Activated CD4-positive, alpha-beta T cell treated with anti-CD3 and anti-CD28 coated beads for 48 hours (primary cell): ENCODE measurements at regions not wholly inside any gene's neighbourhood (a gene's known extent, or its start where the extent isn't known, plus 50 kb on each side); places are given as distances from the start of the nearest gene placed in this dataset.

Experiments
- DNase-seq: peaks from one replicate; pipeline ENCODE4 v3.0.0-alpha.2; 2020

- no peak for DNase-seq
Measured at GRCh38 chr2:47234456-47234855, 58.1 kb upstream of the CALM2 start.

DNA sequence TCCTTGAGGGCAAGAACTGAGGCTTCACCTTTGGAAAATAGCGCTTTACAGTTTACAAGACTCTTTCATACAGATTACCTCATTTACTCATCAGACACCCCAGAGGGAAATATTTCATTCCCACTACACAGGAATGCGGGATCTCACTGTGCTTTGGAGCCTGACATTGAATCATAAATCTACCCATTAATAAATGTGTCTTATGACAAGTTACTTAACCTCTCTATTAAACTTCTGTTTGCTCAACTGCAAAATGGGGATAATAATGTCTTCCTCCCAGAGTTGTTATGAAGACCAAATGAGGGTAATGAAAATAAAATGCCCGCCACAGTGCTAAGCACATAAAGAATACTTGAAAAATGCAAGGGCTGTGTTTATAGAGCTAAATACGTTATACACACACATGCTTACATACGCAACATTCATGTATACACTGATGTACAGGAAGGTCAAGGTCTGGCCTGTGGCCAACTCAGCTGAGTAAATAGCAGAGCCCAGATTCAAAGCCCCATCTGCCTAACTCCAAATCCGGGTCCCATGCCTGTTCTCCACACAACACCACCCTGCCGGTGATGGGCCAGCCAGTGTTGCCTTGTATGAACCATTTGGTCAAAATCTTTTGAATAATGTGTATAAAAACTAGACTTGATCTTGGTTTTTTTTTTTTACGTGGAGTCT is 56.6 kb upstream of the CALM2 start:
- DNase-seq = no peak

GRCh38 chr2:47230418-47230817 is 54.1 kb upstream of the CALM2 start:
- no peak for DNase-seq

GRCh38 chr2:47227532-47228279 is 51.4 kb upstream of the CALM2 start:
- DNase-seq = no peak

DNA sequence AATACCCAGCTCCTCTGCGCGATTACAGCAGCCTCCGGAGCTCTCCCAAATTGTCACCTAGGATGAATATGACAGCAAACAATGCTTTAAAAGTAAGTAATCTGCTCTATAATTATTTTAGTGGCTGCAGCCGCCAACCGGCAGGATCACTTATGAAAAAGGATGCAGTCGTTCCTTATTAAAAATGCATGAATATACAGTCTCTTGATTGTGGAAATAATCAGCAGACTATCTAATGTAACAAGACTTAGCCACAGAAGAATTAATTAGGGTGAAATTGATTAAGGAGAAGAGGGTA is 50.6 kb upstream of the CALM2 start:
- no peak for DNase-seq

DNA sequence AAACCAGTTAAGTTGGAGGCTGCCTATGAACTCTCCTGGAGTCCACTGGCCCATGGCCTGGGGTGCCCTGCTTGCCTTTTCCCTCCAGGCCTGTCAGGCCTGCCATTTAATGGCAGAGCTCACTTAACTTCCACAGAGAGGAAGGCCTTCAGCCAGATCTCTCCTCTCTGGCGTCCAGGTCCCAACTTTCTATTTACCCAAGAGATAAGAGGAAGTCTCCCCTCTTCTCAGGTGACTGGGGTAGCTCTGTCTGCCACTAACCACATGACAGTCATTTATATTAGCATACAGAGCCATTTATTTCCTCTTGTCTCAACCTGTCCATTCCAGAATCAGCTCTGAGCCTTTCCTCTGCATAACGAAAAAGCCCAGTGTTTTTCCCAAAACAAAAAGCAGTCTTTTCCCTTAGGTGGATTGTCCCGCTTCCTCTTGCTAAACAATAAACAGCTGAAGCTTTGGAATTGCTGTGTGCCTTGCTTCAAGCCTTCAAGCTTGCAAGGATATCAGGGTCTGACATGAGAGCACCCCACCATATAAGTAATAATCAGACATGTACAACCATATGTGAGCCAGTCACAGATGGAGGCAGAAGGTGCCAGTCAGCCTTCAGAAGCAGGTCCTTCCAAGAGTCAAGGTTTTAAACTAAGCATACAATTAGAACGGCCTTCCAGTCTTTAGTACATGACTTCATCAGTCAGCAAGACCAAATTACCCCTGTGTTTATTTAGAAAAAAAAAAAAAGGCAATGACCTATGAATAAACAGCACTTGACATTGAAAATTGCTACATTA is 50.0 kb upstream of the CALM2 start:
- no peak for DNase-seq
